Right kidney (tissue), 1 donor: ENCODE measurements at regions not wholly inside any gene's neighbourhood (a gene's known extent, or its start where the extent isn't known, plus 50 kb on each side); places are given as distances from the start of the nearest gene placed in this dataset.

Experiments
- DNase-seq: peaks from one replicate; pipeline ENCODE4 v3.0.0-alpha.2; 2016

DNA sequence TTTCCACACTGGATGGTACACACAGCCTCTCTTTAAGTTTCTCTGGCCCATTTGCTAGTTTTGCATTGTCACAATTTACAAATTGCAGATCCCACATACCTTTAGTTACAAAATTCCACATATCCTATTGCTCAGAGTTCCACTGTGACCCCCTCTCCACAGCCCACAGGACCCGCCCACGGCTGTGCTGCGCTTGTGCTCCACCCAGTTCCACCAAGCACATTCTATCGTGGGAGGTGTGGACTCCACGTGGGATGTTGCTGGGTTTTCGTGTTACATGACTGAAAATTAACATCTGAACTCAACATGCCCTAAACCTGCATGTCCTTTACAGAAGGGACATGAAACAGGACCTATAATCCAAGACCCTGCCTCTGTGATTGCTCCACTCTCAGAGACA is 423.0 kb downstream of the IRS2 start:
- no peak for DNase-seq

DNA sequence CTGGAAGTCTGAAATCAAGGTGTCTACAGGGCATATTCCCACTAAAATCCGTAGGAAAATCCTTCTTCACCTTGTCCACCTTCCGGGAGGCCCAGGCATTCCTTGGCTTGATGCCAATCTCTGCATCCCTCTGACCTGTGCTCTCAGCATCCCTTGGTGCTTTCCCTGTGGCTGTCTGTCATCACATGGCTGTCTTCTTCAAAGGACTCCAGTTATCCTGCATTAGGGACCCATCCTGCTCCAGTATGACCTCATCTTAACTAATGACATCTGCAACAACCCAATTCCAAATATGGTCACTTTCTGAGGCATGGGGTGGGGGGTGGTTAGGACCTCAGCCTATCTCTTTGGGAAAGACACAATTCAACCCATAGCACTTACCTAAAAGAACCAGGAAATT is 423.8 kb downstream of the IRS2 start:
- no peak for DNase-seq

DNA sequence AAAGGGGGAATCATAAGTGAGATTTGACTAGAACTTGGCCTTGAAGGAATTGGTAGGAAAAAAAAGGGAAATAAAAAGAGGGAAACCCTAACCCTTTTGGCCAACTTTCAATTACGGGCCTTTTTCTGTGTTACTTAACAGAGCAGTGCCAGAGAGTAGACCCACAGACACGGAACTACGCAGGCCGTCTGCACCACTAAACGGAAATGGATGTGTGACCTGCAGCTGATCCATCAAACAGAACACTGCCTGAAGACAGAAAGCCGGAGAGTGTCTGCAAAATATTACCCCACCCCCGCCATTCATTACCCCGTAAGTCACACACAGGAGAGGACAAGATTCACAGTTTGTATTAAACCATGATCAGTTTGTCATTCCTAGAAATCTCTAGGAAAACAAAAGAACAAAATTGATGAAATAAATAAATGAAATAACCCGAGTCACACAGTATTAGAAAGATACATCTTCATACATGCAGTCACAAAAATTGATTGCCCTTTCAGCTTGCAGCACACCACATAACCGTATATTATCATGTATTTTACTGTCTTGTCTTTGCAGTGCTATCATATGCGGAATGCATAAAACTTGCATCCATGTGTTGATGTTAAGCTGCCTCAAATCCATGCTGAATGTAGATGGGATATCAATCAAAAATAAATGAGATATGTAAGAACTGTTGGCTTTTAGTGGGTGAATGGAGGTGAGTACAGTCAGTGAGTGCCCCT is 424.7 kb downstream of the IRS2 start:
- DNase-seq = no peak

DNA sequence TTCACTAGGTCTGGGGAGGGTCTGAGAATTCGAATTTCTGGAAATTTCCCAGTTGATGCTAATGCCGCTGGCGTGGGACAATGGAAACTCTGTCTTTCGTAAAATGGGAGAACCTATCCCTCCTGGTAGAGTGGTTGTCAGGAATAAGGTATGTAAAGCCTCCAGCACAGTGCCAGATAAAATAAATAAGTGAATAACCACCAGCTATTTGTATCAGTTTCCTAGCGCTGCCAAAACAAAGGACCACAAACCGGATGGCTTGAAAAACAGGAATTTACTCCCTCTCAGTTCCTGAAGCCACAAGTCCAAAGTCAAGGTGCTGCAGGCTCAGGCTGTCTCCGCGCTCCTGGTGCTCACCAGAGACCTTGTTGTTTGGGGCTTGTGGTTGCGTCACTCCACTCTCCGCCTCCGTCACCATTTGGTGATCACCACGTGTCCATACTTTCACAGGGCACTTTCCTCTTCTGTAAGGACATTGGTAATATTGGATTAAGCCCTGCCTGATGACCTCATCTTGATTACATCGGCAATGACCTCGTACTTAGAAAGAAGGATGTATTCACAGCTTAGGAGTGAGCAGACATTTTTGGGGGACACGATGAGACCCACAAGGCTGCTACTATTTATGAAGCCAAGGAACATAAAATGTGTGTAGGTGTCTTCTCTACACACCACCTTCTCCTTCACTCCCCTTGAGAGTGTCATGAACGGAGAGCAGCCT is 428.5 kb downstream of the IRS2 start:
- DNase-seq = no peak

GRCh38 chr13:109355875-109356434 is 430.4 kb downstream of the IRS2 start:
- no peak for DNase-seq

- DNase-seq = no peak
Measured at GRCh38 chr13:109355166-109355565, 431.2 kb downstream of the IRS2 start.

- no peak for DNase-seq
Measured at GRCh38 chr13:109351236-109351635, 435.1 kb downstream of the IRS2 start.

- DNase-seq = no peak
Measured at GRCh38 chr13:109348519-109349258, 437.7 kb downstream of the IRS2 start.

DNA sequence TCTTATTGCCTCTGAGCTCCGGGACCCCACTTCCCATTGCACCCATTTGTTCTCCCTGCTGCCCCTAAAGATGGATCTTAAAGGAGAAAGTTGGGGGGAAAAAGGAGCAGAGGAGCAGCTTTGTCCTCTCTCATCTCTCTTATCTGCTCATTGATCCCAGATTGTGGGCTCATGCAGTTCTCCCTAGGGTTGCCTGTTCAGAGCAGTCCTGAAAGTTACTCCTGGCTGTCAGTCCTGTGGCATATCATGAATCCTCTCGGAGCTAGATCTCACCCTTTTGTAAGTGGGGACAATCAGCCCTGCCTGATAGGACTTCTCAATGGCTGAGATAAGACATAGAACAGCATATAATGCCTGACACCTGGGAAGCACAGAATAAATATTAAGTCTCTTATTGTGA is 440.3 kb downstream of the IRS2 start:
- no peak for DNase-seq

GRCh38 chr13:109345433-109345941 is 440.9 kb downstream of the IRS2 start:
- no peak for DNase-seq

- no peak for DNase-seq
Measured at GRCh38 chr13:109344552-109345157, 441.7 kb downstream of the IRS2 start.

DNA sequence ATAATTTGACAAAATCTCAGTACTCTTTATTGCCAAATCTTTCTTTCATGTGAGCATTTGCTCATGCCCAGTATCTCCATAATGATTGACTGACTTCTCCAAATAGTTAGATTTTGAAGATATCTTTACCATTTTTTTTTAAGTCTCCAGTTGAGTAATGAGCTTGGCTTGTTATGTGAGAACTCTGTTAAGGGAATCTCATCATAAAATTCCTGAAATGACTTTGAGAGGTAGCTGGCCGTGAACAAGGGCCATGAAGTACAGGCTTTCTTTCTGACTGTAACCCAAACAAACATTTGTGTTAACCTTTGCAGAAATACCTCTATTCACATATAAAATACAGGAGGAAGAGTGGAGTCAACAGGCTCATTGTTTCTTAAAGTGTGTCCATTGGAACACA is 449.7 kb downstream of the IRS2 start:
- DNase-seq = no peak

DNA sequence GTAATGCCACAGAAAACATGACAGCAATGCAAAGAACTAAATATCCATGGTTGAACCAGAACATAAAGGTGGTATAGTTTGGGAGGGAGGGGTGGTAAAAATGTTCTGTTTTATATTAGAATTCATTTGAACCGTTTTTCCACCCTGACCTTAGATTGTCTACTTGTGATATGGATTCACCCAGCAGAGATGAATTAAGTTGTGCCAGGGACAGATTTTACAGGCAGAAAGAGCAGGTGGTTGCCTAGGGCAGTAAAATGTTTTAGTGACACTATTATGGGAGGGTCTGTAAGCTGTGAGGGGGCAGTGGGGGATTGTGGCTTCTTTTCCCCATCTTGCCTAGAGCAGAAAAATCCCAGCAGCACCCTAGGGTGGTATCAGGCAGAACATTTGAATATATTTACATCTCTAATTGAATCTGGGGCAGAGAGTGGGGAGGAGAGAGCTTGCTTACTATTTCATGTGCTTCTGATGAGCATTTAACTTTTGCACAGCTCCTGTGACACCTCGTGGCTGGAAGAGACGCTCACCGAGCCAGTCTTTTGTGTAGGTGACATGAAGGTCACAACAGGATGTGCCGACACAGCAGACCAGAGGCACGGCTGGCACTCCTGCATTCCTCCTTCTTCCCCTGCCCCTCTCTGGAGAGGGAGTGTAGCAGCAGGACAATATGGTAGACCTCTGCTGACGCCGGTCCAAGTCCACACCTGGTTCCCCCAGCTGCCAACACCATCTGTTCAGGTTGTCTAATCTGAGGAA is 452.3 kb downstream of the IRS2 start:
- no peak for DNase-seq

DNA sequence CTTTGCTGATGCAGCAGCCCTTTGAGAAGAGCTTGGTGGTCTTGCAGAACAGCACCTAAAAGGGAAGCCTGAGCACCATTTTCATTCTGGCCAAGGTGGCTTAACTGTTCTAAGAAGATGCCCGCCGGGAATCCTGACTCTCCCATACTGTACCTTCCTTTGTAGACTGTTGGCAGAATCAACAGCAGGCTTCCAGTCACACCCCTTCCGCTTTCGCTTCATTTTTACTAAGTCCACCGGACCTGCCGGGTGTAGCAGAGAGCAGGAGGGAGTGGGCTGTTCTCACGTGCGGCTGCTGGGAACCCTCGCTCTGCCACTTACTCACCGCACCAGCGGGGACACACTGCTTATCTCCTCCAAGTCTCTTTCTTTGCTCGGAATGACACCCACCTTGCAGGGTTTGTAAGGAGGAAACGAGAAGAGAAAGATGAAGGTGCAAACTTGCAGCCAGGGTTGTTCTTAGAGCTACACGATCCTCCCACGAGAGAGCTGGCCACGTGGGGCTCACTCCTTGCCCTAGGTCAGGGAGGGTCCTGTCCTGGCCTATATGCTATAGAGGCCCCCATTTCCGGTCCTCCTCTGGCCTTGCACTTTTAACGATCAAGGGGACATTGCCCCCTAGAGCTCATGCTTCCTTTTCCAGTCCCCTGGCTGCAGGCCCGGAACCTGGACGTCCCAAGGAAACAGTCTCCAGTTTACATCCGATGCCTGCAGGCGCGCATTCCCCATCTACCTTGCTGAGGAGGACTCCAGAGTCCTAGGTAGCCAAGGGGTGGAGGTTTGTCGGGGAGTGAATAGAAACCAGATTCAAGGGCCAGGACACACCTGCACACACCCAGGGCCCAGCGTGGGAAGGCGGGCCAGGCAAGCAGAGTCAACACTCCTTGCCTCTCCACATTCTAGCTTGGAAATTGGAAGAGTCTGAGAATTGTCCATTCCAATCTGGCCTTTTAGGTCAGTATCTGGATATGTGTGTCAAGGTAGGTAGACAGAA is 453.6 kb downstream of the IRS2 start:
- peak; percentile 6 for DNase-seq

DNA sequence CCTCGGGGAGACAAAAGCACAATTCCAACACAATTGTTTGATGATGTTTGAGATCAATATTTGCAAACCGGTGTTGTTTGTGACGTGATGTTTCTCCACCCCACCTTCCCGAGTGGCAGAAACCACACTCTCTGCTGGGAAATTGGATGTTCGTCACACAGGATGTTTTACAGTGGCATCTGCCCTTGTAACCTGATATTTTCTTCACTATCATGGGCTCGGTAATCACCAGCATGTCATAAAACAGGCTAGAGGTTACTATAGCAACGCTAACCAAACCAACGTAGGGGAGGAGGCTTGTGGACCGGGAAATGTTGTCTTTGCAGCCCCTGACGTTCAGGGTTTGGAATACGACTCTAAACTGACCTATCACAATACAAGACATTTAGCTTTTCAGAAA is 454.5 kb downstream of the IRS2 start:
- peak; percentile 13 for DNase-seq

DNA sequence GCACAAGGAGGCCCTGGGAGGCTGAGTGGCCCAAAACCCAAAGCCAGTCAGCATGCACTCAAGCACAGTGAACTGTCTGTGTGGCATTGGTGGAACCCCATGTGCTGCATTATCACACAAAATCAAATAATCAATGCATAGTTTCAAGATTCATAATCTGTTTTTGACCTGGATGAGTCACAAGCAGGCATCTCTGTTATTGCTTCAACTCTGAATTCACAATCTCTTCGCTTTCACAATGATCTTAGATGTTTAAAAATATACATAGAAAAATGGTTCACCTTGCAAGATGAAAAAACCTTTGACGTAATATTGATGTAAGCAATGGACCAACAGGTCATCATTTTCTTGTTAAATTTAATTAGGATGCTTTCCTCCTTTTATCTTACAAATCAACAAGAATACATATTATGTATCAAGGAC is 455.4 kb downstream of the IRS2 start:
- no peak for DNase-seq

DNA sequence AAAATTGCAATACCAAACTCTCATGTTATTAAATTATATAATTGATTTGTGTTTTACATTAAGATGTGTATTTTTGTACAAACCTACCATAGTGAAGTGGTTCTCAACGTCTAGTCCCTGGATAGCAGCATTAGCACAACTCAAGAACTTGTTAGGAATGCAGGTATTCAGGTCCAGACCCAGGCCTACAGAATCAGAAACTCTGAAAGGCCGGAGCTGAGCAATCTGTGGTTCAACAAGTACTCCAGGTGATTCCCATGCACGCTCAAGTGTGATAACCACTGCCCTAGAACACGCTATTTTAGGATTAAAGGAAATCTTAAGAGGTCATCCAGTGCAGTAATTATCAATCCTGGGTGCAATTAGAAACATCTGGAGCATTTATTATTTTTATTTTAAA is 456.3 kb downstream of the IRS2 start:
- no peak for DNase-seq

GRCh38 chr13:109329175-109329574 is 457.2 kb downstream of the IRS2 start:
- DNase-seq = no peak

DNA sequence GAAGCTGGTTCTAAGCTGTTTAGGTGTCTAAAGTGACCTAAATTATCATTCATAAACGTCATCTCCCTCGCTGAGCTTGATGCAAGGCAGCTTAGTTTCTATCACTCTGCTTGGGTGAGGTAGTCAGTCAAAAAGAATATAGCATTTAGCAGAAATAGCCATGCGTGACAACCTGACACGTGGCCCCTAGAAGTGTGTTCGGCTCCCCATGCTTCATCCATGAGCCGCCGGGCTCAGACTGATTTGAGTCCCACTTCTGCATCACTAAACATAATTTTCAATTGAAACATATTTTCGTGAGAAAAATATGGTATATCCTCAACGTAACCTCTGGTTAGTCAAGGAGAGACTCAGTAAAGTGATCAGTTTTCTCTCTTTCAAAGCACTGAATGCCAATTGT is 459.8 kb downstream of the IRS2 start:
- DNase-seq = no peak

DNA sequence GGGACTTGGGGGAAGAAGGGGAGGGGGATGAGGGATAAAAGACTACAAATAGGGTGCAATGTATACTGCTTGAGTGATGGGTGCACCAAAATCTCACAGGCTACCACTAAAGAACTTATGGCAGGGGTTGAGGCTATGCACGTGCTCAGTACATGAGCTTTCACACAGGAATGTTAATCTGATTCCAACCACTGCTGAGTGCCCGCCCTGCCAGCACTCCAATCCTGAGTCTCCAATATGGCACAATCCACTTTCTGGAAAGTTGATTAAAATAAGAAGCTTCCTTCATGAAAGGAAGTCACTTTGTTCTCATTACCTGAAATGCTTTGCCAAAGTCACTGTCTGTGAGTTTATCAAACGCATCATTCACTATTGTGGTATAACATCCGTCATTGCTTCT is 463.0 kb downstream of the IRS2 start:
- no peak for DNase-seq
